ENCODE measurements at regions not wholly inside any gene's neighbourhood (a gene's known extent, or its start where the extent isn't known, plus 50 kb on each side); places are given as distances from the start of the nearest gene placed in this dataset.

DNA sequence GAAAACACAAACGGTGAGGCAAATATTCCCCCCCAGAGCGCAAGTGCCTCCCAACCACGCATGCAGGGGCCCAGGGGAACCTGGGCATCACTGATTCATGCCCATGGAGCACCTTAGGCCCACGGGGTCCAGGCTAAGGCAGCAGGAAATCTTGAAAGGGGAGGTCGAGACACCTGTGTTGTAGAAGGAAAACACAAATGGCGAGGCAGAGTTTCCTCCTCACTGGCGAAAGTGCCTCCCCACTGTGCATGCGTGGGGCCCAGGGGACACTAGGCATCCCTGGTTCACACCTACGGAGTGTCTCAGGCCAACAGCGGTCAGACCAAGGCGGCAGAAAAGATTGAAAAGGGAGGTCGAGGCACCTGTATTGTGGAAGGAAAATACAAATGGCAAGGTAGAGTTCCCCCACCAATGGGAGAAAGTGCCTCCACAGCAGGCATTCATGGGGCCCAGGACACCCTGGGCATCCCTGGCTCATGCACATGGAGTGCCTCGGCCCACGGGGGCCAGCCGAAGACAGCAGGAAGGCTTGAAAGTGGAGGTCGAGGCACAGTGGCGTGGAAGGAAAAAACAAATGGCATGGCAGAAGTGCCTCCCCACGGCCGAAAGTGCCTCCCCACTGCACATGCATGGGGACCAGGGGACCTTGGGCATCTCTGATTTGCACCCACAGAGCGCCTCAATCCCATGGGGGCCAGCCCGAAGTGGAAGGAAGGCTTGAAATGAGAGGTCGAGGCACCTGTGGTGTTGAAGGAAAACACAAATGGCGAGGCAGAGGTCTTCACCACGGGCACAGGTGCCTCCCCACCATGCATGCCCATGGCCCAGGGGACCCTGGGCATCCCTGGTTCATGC is 368.8 kb downstream of the ALG10 start:
- DNase-seq (ENCODE audit: low spot score) = peak; percentile 40
- no peak overlapping the region for H3K27ac ChIP-seq
- TF ChIP-seq, protein P1, sequence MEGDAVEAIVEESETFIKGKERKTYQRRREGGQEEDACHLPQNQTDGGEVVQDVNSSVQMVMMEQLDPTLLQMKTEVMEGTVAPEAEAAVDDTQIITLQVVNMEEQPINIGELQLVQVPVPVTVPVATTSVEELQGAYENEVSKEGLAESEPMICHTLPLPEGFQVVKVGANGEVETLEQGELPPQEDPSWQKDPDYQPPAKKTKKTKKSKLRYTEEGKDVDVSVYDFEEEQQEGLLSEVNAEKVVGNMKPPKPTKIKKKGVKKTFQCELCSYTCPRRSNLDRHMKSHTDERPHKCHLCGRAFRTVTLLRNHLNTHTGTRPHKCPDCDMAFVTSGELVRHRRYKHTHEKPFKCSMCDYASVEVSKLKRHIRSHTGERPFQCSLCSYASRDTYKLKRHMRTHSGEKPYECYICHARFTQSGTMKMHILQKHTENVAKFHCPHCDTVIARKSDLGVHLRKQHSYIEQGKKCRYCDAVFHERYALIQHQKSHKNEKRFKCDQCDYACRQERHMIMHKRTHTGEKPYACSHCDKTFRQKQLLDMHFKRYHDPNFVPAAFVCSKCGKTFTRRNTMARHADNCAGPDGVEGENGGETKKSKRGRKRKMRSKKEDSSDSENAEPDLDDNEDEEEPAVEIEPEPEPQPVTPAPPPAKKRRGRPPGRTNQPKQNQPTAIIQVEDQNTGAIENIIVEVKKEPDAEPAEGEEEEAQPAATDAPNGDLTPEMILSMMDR (IDR thresholded peaks at IDR 0.05) = no peak
- no peak overlapping the region for H3K4me3 ChIP-seq

DNA sequence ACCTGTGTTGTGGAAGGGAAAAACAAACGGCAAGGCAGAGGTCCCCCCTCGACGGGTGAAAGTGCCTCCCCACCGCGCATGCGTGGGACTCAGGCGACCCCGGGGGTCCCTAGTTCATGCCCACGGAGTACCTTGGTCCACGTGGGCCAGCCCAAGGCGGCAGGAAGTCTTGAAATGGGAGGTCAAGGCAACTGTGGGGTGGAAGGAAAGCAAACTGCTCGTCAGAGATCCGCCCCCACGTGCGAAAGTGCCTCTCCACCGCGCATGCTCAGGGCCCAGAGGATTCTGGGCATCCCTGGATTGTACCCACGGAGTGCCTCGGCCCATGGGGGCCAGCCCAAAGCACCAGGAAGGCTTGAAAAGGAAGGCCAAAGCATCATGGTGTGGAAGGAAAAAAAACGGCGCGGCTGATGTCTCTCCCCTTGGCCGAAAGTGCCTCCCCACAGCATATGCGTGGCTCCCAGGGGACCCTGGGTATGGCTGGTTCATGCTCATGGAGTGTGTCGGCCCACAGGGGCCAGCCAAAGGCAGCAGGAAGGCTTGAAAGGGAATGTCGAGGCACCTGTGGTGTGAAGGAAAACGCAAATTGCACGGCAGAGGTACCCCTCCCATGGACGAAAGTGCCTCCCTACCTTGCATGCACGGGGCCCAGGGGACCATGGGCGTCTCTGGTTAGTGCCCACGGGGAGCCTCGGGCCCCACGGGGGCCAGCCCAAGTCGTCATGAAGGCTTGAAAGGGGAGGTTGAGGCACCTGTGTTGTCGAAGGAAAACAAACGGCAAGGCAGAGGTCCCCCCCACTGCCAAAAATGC is 369.7 kb downstream of the ALG10 start:
- DNase-seq (ENCODE audit: low spot score) = peak; percentile 65
- Histone ChIP-seq H3K27ac (no peak overlapping the region), H3K4me3 (no peak overlapping the region)
- TF ChIP-seq, protein P1 (IDR thresholded peaks at IDR 0.05) = no peak

DNA sequence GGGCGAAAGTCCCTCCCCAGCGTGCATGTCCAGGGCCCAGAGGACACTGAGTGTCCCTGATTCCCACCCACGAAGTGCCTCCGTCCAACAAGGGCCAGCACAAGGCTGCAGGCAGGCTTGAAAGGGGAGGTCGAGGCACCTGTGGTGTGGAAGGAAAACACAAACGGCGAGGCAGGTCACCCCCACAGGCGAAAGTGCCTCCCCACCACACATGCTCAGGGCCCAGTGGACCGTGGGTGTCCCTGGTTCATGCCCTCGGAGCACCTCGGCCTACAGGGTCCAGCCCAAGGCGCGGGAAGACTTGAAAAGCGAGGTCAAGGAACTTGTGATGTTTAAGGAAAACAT is 370.4 kb downstream of the ALG10 start:
- TF ChIP-seq, protein P1 (IDR thresholded peaks at IDR 0.05) = no peak
- DNase-seq (ENCODE audit: low spot score) = peak; percentile 47
- Histone ChIP-seq H3K4me3 (no peak overlapping the region), H3K27ac (no peak overlapping the region)

DNA sequence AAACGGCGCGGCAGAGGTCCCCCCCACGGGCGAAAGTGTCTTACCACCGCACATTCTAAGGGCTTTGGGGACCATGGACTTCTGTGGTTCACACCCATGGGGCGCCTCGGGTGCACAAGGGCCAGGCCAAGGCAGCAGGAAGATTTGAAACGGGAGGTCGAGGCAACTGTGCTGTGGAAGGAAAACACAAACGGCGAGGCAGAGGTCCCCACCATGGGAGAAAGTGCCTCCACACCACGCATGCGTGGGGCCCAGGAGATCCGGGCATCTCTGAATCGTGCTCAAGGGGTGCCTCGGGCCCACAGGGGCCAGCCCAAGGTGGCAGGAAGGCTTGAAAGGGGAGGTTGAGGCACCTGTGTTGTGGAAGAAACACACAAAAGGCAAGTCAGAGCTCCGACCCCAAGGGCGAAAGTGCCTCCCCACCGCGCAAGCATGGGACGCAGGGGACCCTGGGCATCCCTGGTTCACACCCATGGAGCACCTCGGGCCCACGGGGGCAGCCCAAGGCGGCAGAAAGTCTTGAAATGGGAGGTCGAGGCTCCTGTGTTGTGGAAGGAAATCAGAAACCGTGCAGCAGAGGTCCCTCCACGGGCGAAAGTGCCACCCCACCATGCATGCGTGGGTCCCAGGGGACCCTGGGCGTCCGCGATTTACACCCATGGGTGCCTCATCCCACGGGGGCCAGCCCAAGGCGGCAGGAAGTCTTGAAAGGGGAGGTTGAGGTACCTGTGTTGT is 371.0 kb downstream of the ALG10 start:
- H3K27ac ChIP-seq = no peak overlapping the region
- TF ChIP-seq, protein P1 (IDR thresholded peaks at IDR 0.05) = no peak
- no peak overlapping the region for H3K4me3 ChIP-seq
- DNase-seq (ENCODE audit: low spot score) = peak; percentile 50

DNA sequence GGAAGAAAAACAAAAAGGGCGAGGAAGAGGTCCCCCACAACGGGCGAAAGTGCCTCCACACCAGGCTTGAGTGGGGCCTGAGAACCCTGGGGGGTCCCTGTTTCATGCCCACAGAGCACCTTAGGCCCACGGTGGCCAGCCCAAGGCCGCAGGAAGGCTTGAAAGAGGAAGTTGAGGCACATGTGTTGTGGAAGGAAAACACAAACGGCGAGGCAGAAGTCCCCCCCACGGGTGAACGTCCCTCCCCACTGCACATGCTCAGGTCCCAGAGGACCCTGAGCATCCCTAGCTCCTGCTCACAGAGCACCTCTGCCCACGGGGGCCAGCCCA is 371.5 kb downstream of the ALG10 start:
- DNase-seq (ENCODE audit: low spot score) = no peak
- H3K27ac ChIP-seq = no peak overlapping the region
- TF ChIP-seq, protein P1 (IDR thresholded peaks at IDR 0.05) = no peak
- no peak overlapping the region for H3K4me3 ChIP-seq

DNA sequence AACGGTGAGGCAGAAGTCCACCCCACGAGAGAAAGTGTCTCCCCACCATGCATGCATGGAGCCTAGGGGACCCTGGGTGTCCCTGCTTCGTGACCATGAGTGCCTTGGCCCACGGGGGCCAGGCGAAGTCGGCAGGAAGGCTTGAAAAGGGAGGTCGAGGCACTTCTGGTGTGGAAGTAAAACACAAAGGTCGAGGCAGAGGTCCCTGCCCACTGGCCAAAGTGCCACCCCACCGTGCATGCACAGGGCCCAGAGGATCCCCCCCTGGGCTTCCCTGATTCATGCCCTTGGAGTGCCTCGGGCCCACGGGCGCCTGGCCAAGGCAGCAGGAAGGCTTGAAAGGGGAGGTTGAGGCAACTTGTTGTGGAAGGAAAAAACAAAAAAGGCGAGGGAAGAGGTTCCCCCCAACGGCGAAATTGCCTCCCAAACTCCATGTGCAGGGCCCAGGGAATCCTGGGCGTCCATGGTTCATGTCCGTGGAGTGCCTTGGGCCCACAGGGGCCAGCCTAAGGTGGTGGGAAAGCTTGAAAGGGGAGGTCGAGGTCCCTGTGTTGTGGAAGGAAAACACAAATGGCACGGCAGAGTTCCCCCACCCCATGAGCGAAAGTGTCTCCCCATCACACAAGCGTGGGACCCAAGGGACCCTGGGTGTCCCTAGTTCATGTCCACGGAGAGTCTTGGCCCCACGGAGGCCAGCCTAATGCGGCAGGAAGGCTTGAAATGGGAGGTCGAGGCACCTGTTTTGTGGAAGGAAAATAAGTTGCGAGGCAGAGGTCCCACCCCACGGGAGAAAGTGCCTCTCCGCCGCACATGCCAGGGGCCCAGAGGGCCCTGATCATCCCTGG is 372.1 kb downstream of the ALG10 start:
- H3K27ac ChIP-seq = no peak overlapping the region
- H3K4me3 ChIP-seq = no peak overlapping the region
- DNase-seq (ENCODE audit: low spot score) = peak; percentile 49
- TF ChIP-seq, protein P1 (IDR thresholded peaks at IDR 0.05) = no peak

Measured in coronary artery (tissue), 2 donors.